Transverse colon (tissue), 4 donors: ENCODE measurements at regions not wholly inside any gene's neighbourhood (a gene's known extent, or its start where the extent isn't known, plus 50 kb on each side); places are given as distances from the start of the nearest gene placed in this dataset.

Source experiments
- CTCF ChIP-seq, 5 experiments: fragments of 200-600 bp in 3 of 5; fragments of 450-650 bp in 2 of 5; sonication (generic) in 3 of 5; IDR thresholded peaks; 1 replicate in 2 of 5; 2 replicates in 3 of 5; pipeline ENCODE4 v1.5.1; 2016 to 2017; ENCODE audit warnings: antibody characterized with exemption in 5 of 5, inconsistent platforms in 3 of 5, mild to moderate bottlenecking in 2 of 5, moderate library complexity in 1 of 5
- EP300 ChIP-seq: sonication (generic); formaldehyde crosslinking; IDR thresholded peaks from one replicate; pipeline ENCODE4 v1.6.1; 2017; ENCODE audit warnings: antibody characterized with exemption, low read depth
- POLR2A ChIP-seq: fragments of 450-650 bp; IDR thresholded peaks from one replicate; pipeline ENCODE4 v1.6.1; 2016; ENCODE audit warnings: antibody characterized with exemption, mild to moderate bottlenecking, moderate library complexity
- POLR2AphosphoS5 ChIP-seq, 3 donors: sonication (generic); formaldehyde crosslinking; IDR thresholded peaks; one replicate each; pipeline ENCODE4 v1.6.1; 2016; ENCODE audit warnings: antibody characterized with exemption in 3 of 3

- TF ChIP-seq CTCF (IDR thresholded peaks at IDR 0.05) (no peak), POLR2AphosphoS5 (IDR thresholded peaks at IDR 0.05) (no peak), EP300 (no peak), POLR2A (no peak)
Measured at GRCh38 chr12:126353604-126354003, 1288.4 kb downstream of the AACS start.
